GM10248 (cell line): ENCODE measurements at regions not wholly inside any gene's neighbourhood (a gene's known extent, or its start where the extent isn't known, plus 50 kb on each side); places are given as distances from the start of the nearest gene placed in this dataset.

Experiments
- CTCF ChIA-PET: fragments of 300-600 bp; sonication (Branson Sonifier 250); formaldehyde crosslinking; extraction: SDS; loops from one replicate; lab custom pipeline; 2021; ENCODE audit warnings: antibody characterized with exemption; lab: Yijun Ruan, JAX
- POLR2A ChIA-PET: fragments of 350-650 bp; sonication (Branson Sonifier 250); formaldehyde crosslinking; extraction: SDS; loops from one replicate; lab custom pipeline; 2020; ENCODE audit warnings: antibody characterized with exemption; lab: Yijun Ruan, JAX
- DNase-seq: peaks from one replicate; pipeline ENCODE4 v3.0.0; 2012; ENCODE audit errors: extremely low spot score
- TF ChIP-seq, protein P1 (sequence below): IDR thresholded peaks from 2 replicates; pipeline ENCODE4 v1.5.1; 2012; ENCODE audit warnings: mild to moderate bottlenecking, low read depth; ENCODE audit errors: extremely low read depth, missing control alignments, control extremely low read depth

DNA sequence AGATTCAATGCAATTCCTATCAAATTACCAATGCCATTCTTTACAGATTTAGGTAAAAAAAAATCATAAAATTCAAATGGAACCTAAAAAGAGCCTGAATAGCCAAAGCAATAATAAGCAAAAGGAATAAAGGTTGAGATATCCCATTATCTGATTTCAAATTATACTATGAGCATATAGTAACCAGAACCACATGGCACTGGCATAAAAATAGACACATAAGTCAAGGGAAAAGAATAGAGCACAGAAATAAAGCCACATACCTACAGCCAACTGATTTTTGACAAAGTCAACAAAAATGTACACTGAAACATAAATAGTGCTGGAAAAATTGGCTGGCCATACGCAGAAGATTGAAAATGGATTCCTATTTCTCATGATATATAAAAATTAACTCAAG lies 853.7 kb downstream of the FAT4 start:
- CTCF ChIA-PET = no interaction called here
- TF ChIP-seq, protein P1, sequence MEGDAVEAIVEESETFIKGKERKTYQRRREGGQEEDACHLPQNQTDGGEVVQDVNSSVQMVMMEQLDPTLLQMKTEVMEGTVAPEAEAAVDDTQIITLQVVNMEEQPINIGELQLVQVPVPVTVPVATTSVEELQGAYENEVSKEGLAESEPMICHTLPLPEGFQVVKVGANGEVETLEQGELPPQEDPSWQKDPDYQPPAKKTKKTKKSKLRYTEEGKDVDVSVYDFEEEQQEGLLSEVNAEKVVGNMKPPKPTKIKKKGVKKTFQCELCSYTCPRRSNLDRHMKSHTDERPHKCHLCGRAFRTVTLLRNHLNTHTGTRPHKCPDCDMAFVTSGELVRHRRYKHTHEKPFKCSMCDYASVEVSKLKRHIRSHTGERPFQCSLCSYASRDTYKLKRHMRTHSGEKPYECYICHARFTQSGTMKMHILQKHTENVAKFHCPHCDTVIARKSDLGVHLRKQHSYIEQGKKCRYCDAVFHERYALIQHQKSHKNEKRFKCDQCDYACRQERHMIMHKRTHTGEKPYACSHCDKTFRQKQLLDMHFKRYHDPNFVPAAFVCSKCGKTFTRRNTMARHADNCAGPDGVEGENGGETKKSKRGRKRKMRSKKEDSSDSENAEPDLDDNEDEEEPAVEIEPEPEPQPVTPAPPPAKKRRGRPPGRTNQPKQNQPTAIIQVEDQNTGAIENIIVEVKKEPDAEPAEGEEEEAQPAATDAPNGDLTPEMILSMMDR = no peak
- DNase-seq = no peak
- POLR2A ChIA-PET = no interaction called here

DNA sequence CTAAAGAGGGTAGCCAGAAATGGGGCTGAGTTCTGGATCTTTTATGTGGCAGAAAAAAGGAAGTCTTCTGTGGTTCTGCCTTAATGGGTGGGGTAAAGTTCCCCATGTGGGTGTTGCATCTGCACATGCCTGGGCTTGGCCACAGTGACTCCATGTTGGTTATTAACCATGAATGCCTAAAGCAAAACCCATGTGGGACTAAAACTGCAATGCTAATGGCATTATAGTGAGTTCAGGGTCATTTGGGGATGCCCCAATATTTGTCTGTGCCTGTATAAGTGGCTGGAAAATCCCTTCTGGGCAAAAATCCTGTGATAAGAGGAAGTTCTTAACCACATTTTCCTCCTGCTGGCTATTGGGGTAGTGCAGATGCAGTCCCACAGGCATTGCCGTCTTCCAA lies 857.4 kb downstream of the FAT4 start:
- ChIA-PET POLR2A (no interaction called here), CTCF (no interaction called here)
- TF ChIP-seq, protein P1 = no peak
- DNase-seq = peak; percentile 2

DNA sequence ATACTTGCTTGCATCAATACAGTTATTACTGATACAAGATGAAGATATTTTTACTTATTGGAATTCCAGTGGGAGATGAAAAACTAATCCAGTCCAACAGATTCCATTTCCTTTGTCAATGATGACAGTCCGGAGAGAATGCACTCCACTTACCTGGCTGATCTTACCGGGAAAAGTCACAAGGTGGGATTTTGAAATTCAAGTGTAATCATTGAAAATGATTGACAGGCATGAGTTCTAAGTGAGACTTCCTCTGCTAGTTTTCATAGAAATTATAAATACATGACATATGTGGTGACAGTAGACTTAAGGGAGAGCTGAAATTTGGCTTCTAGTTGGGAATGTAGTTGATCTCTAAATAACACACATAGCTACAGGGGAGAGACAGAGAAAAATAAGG lies 859.9 kb downstream of the FAT4 start:
- ChIA-PET CTCF (no interaction called here), POLR2A (no interaction called here)
- TF ChIP-seq, protein P1 = no peak

GRCh38 chr4:126180642-126181041 lies 865.9 kb downstream of the FAT4 start:
- POLR2A ChIA-PET = no interaction called here
- no peak for DNase-seq
- CTCF ChIA-PET = no interaction called here
- TF ChIP-seq, protein P1 = no peak

More for the DNA sequence above, 859.9 kb downstream of the FAT4 start:
- DNase-seq = no peak

DNA sequence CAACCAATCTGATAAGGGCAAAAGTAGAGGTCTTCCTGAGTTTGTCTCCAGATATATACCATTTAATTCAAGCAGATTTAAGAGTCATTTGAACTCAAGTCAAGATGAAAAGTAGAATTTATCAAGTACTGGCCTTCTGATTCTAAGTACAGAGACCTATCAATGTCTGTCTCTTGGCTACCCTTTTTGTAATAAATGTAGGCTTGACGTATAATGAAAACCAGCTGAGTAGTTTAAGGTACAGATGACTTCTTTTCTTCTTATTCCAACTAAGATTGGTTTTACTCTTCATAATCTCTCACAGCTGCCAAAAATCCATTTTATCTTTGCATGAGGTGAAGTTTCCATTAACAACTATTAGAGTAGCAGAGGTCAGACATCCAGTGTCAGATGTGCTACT lies 867.6 kb downstream of the FAT4 start:
- no peak for DNase-seq
- ChIA-PET POLR2A (no interaction called here), CTCF (no interaction called here)
- TF ChIP-seq, protein P1 = no peak

DNA sequence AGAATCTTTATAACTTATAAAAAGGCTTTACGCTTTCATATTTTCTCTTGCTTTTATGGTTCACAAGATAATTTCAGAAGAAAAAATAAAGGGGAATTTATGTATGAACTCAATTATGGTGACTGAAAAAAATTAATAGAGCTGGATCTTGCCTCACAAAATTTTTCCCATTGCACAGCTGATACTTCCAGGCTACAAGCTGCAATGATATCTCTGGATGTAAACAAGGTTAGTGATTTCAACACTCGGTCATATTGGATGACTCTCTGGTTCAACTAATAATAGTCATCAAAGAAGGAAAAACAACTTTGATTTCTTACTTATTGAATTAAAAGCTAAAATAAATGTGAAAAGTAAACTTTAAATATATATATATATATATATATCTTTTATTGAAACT lies 868.0 kb downstream of the FAT4 start:
- ChIA-PET POLR2A (no interaction called here), CTCF (no interaction called here)
- TF ChIP-seq, protein P1 = no peak
- DNase-seq = no peak

- TF ChIP-seq, protein P1 = no peak
- no peak for DNase-seq
- ChIA-PET POLR2A (no interaction called here), CTCF (no interaction called here)
These were observed 868.5 kb downstream of the FAT4 start for GRCh38 chr4:126183206-126183605.
